KG1 (cell line): ENCODE measurements at regions not wholly inside any gene's neighbourhood (a gene's known extent, or its start where the extent isn't known, plus 50 kb on each side); places are given as distances from the start of the nearest gene placed in this dataset.
"Not testable (repeated sequence)": the region's sequence is repeated elsewhere in the genome, so short reads cannot be mapped to it uniquely, and the experiment has no call there.

Experiments
- DNase-seq: peaks from one replicate; lab custom pipeline; 2025; lab: John Stamatoyannopoulos, UW

DNA sequence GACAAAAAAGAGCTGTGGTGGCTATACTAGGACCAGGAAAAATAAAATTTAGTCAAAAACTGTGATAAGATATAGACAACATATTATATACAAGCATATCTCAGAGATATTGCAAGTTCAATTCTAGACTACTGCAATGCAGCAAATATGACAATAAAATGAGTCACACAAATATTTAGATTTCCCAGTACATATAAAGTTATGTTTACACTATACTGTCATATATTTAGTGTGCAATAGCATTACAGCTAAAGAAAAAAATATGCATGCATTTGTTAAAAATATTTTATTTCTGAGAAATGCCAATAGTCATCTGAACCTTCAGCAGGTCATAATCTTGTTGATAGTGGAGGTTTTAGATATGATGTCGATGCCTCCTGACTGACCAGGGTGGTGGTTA lies 72.1 kb downstream of the AKR1C4 start:
- DNase-seq: no peak

DNA sequence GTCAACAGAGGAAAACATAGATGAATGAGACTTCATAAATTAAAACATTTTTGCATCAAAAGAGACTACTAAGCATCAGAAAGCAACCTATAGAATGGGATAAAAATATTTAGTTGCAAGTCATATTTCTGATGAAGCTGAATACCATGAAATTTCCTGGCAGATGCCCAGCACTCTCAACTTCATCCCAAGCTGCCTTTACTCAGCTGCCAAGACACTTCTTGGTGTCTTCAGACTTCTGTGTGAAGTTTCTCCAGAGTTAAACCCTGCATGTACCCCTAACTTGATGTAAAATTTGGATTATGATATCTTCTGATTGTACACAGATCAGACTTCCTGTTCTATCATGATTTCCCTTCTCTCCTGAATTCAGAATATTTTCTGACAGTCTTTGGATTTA lies 73.2 kb downstream of the AKR1C4 start:
- DNase-seq: no peak

DNA sequence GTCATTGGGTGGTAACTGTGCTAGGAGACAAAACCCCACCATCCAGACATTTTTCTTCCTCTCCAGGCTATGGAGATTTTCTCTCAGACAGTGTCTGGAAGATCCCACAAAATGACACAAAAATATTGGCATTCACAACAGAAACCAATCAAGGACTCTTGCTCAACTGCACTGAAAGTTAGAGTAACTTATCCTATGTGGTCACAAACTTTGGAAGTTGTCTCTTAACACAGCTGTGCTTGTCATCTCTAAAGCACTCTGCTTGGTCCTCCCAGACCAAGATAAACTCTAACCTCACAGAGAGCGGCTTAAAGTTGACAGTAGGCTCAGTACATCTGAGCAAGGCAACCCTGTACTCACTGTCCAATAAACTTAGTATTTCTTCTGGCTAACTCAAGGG lies 74.9 kb downstream of the AKR1C4 start:
- no peak for DNase-seq

DNA sequence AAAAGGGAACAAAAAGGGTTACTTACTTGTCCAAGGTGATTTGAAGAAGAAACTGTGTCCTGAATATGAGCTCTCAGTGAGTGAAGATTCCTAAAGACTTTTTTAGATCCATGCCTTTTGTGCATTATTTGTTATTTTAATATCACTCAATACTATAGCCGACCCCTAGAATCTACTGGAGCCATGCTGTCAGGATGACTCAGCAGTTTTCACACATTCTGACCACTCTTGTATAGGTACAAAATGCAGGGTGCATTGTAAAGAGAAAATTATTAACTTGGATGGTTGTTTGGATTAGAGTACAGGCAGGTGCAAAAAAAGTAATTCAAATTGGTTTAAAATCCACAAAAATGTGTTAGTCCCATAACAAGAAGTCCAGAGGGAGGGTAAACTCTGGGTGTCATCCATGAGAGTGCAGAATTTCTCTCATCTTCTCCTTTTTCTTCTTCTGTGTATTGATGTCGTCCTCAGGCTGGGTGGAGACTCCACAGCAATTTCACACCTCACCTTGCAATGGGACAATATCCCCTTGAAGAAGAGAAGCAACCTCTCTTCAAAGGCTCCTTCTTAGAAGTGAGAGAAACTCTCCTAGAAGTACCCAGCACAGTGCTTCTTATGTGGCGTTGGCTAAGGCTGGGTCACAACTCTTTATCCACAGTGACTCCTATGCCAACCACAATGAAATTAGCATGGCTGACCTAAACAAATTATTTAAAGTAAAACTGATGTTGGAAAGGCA lies 75.6 kb downstream of the AKR1C4 start:
- no peak for DNase-seq

DNA sequence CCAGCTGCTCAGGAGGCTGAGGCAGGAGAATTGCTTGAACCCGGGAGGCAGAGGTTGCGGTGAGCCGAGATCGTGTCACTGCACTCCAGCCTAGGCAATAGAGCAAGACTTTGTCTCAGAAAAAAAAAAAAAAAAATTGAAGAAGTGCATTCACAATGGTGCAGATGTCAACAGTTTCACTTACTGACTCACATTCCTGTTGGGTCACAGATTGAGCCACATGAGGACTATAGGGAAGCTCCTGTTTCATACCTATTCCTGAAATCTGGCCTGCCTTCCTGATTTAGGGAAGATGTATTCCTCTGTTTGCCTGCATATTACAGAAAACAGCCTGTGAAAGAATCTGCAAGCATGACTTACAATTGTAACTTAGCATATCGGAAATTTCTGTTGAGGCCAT lies 78.2 kb downstream of the AKR1C4 start:
- no peak for DNase-seq

DNA sequence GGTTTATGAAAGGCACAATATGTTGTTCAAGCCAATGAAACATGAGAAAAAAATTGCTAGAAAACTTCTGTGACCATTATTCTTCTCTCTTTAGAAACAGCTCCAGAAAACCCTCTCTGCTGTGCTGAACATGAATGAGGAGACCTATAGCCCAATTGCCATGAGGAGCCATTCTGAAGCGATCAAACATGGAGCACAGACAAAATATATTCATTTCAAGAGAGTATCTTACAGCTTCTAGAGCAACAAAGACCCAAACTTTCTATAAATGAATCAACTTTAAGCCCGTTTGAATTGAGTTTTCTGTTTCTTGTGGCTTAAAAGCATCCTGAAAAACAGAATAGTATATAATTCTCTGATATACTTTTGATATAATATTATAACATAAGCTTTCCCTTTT lies 83.4 kb upstream of the UCN3 start:
- no peak for DNase-seq

DNA sequence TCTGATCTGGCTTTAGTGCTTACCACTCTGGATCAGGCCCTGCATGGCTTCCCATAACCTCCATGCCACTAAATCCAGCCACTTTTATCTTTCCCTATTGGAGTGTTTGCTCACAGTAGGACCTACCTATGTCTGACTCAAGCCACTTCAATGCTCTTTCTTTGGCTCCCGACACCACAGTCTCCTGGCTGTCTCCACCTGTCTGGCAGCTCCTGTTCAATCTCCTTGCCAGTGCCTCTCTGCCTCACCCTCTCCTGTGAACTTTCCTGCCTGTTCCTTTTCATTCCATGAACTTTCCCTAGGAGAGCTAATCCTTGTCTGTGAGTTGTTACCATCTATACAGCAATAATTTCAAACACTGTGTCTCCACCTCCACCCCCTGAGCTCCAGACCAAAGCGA lies 82.6 kb upstream of the UCN3 start:
- no peak for DNase-seq

DNA sequence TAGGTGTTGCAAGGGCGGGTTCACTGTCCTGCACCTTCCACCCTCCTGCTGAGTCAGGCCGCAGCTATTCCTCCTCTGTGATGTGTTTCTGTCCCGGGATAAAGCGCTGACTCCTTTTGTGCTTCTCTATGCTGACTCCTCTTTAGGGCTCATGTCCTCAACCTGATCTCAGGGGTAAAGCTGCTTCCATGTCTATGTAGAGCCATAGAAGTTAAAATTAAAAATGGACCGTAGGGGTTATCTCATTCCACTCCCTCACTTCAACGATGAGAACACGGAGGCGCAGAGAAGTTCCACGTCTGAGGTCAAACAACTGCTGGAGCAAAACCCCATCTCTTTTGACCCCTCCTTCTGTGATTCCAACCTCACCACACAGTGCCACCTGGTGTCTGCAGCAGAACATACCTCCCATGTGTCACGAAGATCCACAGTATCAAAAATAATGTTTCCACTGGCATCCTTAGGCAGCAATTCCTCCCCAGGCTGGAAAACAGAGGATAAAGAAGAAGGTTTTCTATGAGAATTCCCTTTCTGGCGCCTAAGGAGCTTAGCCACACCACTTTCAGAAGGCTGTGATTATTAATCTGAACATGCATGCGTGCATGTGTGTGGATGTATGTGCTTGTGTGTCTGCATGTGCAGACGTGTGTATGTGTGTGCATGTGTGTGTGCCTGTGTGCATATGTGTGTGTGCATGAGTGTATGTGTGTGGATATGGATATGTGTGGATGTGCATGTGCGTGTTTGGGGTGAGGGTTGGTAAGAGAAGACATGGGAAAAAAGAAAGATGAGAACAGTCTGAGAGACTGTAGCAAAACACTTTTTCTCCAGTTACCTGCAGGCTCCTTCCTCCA lies 81.2 kb upstream of the UCN3 start:
- peak; percentile 45 for DNase-seq

DNA sequence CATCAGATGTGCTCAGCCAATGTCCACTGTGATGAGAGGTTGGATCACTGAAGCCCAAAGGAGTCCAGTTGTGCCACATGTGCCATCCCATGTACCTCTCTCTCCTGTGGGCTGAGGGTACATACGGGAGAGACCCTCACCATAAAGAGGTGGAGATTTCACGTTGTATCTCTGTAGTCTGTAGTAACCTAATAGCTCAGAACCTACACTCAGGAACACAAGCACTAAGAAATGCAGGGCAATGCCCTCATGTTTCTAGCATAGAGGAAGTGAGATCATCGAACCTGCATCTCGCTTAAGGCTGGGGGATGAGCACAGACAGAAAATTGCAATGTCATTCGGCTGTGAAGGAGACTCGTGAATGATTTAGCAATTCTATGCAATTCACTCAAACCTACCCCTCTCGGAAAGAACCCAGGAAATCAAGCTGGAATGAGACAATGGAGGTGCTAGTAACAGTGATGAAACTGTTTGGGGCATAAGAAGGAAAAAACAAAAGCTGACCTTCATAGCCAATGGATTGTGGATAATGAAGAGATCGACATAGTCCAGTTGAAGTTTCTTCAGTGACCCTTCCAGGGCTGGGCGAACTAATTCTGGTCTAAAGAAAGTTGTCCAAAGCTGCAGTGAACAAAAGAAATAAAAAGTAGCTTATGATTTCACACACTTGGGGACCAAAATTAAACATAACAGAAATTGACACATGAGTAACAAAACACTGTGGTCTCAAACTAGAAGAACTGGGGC lies 80.3 kb upstream of the UCN3 start:
- peak; percentile 22 for DNase-seq

DNA sequence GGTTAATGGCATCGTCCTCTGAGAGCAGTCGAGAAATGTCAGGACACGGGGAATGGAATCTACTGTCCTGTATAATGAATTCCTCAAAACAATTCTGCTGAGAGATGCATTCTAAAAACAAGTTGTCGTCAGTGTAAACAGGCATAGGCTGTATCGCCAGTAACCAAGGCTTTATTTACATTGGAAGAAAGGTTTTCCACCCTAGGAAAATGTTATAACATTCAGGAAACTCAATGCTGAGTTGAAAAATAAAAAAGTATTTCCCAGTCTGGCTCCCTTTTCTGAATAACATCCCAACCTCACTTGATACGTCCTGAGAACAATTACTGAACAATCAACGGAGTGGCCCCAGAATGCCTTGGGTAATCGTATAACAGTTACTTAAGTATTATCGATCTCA lies 79.6 kb upstream of the UCN3 start:
- DNase-seq: no peak

DNA sequence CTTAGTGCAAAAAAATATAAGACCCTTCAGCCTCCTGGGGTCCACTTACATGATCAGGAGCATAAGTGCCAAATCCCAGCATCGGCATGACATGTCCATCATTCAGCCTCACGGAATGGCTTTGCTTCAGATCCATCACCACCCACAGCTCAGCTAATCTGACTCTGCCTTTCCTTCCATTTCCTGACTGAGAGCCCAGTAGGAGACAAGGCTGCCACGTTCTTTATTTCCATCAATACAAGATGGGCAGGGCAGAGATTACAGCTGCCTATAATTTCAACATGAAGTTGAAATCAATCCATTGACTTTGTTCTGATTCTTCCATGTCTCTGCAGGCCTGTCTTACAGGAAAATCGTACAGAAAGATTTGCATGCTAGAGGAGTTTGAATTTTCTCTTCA lies 76.4 kb upstream of the UCN3 start:
- DNase-seq: no peak

DNA sequence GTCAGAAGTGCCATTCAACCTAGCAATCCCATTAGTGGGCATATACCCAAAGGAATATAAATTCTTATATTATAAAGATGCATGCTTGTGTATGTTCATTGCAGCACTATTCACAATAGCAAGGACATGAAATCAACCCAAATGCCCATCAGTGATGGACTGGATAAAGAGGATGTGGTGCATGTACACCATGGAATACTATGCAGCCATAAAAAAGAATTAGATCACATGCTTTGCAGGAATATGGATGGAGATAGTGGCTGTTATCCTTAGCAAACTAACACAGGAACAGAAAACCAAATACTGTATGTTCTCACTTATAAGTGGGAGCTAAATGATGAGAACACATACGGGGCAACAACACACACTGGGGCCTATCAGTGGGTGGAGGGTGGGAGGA lies 75.5 kb upstream of the UCN3 start:
- not testable (repeated sequence) for DNase-seq

DNA sequence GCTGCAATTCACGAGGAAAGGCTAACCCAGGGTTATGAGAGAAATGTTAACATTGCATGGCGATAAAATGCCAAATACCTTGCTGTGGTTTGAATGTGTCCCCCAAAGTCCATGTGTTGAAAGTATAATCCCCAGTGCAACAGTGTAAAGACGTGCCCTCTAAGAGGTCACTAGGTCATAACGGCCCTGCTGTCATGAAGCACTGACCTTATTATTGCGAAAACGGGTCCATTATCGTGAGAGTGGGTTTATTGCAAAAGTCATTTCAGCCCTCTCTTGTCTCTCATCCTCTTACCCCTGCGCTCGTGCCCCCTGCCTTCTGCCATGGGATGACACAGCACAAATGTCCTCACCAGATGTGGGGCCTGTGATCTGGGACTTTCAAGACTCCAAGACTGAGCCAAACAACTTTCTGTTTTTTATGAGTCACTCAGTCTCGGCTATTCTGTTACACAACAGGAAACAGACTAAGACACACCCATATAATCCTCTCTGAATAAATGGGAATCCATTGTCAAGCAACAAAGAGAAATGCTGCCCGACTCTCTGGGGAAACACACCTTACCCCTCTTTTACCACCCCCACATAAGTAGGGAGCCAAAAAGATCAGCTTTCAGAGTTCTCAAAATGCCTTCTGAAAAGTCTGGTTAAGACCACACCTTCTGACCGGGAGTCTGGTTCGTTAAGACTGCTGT lies 73.1 kb upstream of the UCN3 start:
- DNase-seq: no peak

DNA sequence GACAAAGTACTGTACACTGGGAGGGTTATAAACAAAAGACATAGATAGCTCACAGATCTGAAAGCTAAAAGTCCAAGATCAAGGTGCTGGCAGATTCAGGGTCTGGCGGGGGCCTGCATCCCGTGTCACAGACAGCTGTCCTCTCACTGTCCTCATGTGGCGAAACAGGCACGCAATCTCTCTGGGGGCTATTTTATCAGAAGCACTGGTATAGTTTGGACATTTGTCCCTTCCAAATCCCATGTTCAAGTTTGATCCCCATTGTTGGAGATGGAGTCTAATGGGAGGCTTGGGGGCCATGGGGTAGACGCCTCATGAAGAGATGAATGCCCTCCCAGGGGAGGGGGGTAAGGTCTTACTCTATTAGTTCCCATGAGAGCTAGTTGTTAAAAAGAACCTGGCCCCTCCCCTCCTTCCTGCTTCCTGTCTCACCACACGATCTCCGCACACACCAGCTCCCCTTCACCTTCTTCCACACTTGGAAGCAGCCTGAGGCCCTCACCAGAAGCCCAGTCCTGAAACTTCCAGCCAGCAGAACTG lies 72.5 kb upstream of the UCN3 start:
- no peak for DNase-seq

DNA sequence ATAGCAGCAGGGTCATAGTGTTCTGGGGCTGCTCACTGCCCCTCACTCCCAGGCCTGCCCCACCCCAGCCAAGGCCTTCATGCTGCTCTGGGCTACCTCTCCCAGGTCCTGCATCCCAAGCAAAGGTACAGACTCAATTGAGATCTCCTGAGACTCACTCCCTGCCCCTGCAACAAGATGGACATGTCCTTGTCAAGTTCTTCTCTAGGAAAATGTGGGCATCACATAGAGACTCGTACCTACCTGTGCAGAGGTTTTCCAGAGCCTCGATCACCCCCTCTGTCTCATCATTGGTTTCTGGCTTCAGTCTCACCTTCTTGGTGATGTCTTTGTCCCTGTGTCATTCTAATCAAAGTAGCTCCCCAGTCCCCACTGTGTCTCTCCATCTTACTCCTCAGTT lies 71.8 kb upstream of the UCN3 start:
- DNase-seq: not testable (repeated sequence)

DNA sequence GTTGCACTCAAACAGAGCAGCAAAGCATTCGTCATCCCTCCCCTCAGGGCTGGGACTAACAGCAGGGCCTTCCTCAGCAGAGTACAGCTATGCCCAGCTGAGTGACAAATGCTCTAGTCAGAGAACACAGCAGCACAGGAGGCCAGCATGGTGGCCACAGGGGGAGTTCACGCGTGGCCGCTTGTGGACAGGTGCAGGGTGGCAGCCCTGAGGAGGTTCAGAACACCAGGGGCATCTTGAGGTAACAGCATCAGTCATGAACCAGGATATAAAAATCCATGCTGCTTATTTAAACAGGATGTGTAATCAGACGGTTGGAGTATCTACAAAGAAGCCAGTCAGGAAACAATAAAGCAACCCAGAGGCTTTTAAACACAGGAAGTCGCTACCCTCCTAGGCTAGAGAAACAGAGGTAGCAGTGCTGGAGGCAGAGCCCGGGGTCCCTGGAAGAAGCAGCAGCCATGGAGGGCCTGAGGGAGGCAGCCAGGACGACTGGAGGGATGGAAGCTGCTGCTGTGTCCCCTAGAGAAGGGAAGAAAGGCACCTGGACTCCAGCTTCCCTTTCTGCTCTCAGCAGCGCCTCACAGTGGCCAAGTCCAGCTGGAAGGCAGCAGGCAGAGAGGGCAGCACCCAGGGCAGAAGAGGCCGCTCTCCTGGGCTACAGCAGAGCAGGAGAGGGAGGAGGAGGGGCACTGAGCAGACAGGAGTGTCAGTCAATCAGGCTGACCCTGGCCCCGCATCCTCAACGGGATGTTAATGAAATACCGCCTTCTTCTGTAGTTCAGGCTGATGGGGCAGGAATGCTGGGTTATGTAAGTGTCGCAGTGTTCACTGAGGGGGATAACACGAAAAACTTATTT lies 70.8 kb upstream of the UCN3 start:
- no peak for DNase-seq

DNA sequence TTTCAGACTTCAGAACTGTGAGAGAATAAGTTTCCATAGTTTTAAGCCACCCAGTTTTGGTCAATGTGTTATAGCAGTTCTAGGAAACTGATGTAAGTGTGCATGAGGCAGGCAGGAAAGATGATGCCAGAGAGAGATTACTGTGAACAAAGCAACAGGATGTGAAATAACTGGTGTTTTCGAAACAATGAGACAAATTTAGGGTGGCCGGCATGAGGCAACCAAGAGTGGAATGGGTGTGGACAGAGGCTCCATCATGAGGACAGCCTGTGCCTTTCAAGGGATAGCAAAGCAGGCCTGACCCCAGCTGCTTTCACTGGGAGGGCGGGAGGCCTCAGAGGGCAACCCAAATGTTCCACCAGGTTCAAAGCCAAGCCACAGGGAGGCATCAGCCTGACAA lies 67.3 kb upstream of the UCN3 start:
- no peak for DNase-seq

DNA sequence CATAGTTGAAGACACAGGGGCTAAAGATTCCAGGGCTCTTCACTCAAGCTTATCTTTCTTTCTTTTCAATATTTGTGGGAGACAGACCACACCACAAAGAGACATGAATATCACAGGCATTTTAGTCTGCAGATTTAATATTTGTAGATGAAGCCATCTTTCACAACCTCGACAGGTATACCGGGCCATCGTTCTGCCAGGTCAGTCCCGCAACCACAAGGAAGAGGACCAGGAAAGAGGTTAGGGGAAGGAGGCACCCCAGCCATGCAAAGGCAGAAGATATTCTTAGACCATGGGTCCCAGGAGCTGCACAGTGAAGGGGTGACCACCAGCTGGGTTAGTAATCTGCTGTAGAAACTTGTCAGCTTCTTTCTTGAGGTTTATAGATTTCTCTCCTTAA lies 66.8 kb upstream of the UCN3 start:
- DNase-seq: no peak

DNA sequence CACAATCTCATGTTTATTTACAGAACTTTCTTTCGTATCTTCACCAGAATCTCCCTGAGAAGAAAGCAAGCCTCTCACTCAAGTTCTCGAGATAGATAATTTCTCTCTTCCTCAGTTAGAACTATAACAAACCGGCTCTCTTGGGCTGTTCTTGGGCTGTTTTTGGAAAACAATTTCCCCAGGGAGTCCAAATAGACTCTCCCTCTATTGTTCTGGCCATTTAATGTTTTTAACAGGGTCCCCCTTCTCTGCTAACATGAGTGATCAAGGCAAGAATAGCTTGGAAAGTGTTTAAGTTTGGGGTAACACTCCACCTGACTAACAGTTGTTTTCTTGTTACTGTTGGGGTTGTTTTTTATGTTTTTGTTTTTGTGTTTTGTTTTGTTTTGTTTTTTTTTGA lies 64.8 kb upstream of the UCN3 start:
- no peak for DNase-seq

DNA sequence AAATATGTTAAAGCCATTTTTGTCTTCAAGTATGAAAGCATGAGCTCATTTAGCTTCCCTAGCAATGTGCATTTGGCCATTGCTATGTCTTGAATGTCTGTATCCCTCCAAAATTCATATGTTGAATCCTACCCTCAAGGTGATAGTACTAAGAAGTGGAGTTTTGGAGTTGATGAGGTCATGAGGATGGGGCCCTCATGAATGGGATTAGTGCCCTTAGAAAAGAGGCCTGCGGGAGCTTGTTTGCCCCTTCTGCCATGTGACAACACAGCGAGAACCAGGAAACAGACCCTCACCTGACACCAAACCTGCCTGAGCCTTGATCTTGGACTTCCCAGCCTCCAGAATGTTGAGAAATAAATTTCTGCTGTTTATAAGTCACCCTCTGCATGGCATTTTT lies 61.3 kb upstream of the UCN3 start:
- no peak for DNase-seq

DNA sequence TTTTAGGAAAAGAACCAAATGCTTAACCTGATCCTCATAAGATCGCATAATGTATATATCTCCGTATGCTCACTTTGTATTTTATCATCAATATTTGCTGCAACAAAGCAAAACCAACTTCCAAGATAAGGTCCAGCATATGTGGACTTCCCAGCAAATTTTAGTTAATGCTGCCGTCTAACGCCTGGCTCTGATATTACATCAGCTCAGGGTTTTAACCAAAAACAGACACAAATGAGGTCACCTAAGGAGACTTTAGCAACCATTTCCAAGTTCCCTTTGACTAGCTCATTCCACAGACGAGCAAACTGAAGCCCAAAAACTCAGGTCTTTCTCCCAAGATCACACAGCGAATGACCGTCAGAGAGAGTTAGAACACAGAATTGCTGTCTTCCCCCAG lies 59.4 kb upstream of the UCN3 start:
- no peak for DNase-seq
